RWPE2 (cell line): ENCODE measurements at regions not wholly inside any gene's neighbourhood (a gene's known extent, or its start where the extent isn't known, plus 50 kb on each side); places are given as distances from the start of the nearest gene placed in this dataset.

Source experiments
- ATAC-seq: fragments of 200-7000 bp; cut with Tn5 transposase; 3 replicates; pipeline ENCODE4 v1.9.1; 2021; ENCODE audit warnings: low read depth
- DNase-seq: peaks from one replicate; pipeline ENCODE4 v3.0.0-alpha.2; 2020; ENCODE audit warnings: low spot score
- H3K27ac ChIP-seq: fragments of 450-650 bp; 2 replicates; pipeline ENCODE4 v1.5.1; 2017; ENCODE audit warnings: mild to moderate bottlenecking; ENCODE audit not compliant: poor library complexity, severe bottlenecking
- H3K27me3 ChIP-seq: fragments of 250-450 bp; sonication (Bioruptor Pico); 2 replicates; pipeline ENCODE4 v1.5.1; 2021; ENCODE audit warnings: mild to moderate bottlenecking, moderate library complexity; ENCODE audit not compliant: insufficient read depth, poor library complexity, severe bottlenecking
- H3K36me3 ChIP-seq: fragments of 250-450 bp; sonication (Bioruptor Pico); 2 replicates; pipeline ENCODE4 v1.5.1; 2020; ENCODE audit warnings: low read depth, mild to moderate bottlenecking, moderate library complexity
- H3K4me1 ChIP-seq: fragments of 250-450 bp; sonication (Bioruptor Pico); 2 replicates; pipeline ENCODE4 v1.5.1; 2021; ENCODE audit warnings: mild to moderate bottlenecking, moderate library complexity; ENCODE audit not compliant: insufficient read depth, poor library complexity, severe bottlenecking
- H3K4me3 ChIP-seq: fragments of 250-450 bp; sonication (Bioruptor Pico); 2 replicates; pipeline ENCODE4 v1.5.1; 2021; ENCODE audit warnings: mild to moderate bottlenecking, moderate library complexity; ENCODE audit not compliant: severe bottlenecking
- H3K9me3 ChIP-seq: fragments of 250-450 bp; sonication (Bioruptor Pico); 2 replicates; pipeline ENCODE4 v1.5.1; 2021; ENCODE audit warnings: mild to moderate bottlenecking, moderate library complexity; ENCODE audit not compliant: severe bottlenecking
- TF ChIP-seq, protein P1 (sequence below): fragments of 450-650 bp; IDR thresholded peaks from one replicate; pipeline ENCODE4 v1.5.1; 2017; ENCODE audit warnings: mild to moderate bottlenecking, moderate library complexity; ENCODE audit not compliant: poor library complexity, severe bottlenecking

DNA sequence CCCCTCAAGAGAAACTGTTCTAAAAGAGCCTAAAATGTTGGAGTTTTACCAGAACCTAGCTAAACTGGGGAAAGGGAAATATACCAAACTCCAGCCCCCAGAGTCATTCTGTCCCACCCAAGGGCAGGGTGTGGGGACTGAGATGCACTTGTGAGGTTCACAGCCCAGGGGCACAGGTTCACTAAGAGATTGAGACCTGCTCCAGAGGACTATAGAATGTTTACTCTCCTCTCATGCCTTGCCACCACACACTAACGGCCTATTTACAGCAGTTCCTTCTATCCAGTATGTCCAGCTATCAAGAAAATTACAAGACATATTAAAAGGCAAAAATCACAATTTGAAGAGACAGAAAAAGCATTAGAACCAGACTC lies 60.6 kb upstream of the PARP11 start:
- H3K4me1 ChIP-seq, result no peaks in the 10 kb centered on the region
- ATAC-seq (no peak), DNase-seq (no peak)
- H3K27ac ChIP-seq, result no peak overlapping the region
- peaks cover 30% of the 10 kb centered on the region for H3K27me3 ChIP-seq
- no peaks in the 10 kb centered on the region for H3K36me3 ChIP-seq
- no peaks in the 10 kb centered on the region for H3K9me3 ChIP-seq
- TF ChIP-seq, protein P1, sequence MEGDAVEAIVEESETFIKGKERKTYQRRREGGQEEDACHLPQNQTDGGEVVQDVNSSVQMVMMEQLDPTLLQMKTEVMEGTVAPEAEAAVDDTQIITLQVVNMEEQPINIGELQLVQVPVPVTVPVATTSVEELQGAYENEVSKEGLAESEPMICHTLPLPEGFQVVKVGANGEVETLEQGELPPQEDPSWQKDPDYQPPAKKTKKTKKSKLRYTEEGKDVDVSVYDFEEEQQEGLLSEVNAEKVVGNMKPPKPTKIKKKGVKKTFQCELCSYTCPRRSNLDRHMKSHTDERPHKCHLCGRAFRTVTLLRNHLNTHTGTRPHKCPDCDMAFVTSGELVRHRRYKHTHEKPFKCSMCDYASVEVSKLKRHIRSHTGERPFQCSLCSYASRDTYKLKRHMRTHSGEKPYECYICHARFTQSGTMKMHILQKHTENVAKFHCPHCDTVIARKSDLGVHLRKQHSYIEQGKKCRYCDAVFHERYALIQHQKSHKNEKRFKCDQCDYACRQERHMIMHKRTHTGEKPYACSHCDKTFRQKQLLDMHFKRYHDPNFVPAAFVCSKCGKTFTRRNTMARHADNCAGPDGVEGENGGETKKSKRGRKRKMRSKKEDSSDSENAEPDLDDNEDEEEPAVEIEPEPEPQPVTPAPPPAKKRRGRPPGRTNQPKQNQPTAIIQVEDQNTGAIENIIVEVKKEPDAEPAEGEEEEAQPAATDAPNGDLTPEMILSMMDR, result no peak
- no peak overlapping the region for H3K4me3 ChIP-seq

DNA sequence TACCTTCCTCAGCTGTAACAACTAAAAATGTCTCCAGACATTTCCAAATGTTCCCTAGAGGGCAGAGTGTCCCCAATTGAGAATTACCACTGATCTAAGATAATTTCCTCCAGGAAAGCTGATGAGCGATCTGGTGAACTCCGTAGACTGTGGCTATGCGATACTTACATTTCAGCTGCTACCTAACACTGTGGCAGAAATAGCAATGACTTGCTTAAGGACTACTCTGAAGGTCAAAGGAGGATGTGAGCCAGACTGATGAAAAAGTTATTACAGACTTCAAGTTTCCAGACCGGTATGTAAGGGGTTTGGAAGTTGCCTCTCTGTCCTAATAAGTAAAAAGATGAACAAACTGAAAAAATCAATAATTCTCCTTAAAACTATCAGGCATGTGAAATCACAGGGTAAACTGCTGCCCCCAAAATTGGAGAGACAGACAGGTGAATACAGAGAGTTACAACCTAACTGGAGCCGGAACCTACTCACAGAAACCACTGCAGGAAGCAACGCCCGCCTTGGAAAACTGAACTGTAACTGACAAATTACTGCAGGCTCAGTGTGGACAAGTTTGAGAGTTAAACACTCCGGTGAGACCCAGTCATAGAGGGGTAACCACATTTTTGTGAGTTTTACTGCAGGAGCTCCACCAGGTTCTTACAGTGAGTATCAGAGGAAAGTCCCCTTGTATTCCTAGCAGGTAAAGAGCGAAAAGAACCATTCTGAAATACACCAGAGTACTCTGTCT lies 60.0 kb upstream of the PARP11 start:
- TF ChIP-seq, protein P1, result no peak
- no peak for DNase-seq
- no peaks in the 10 kb centered on the region for H3K9me3 ChIP-seq
- H3K27me3 ChIP-seq, result peaks cover 33% of the 10 kb centered on the region
- no peak overlapping the region for H3K27ac ChIP-seq
- H3K4me1 ChIP-seq, result no peaks in the 10 kb centered on the region
- H3K36me3 ChIP-seq, result no peaks in the 10 kb centered on the region
- no peak for ATAC-seq
- H3K4me3 ChIP-seq, result no peak overlapping the region

GRCh38 chr12:3931776-3932175 lies 58.6 kb upstream of the PARP11 start:
- no peaks in the 10 kb centered on the region for H3K9me3 ChIP-seq

GRCh38 chr12:3931206-3931605 lies 58.0 kb upstream of the PARP11 start:
- DNase-seq (no peak), ATAC-seq (no peak)
- Histone ChIP-seq H3K4me1 (no peaks in the 10 kb centered on the region), H3K36me3 (no peaks in the 10 kb centered on the region), H3K4me3 (no peak overlapping the region), H3K9me3 (no peaks in the 10 kb centered on the region), H3K27ac (no peak overlapping the region), H3K27me3 (peaks cover 46% of the 10 kb centered on the region)
- TF ChIP-seq, protein P1, result no peak

More at GRCh38 chr12:3931776-3932175, 58.6 kb upstream of the PARP11 start:
- H3K4me1 ChIP-seq, result no peaks in the 10 kb centered on the region
- no peak overlapping the region for H3K4me3 ChIP-seq
- no peak for ATAC-seq
- no peak for DNase-seq
- no peak overlapping the region for H3K27ac ChIP-seq
- peaks cover 40% of the 10 kb centered on the region for H3K27me3 ChIP-seq
- TF ChIP-seq, protein P1, result no peak
- no peaks in the 10 kb centered on the region for H3K36me3 ChIP-seq

DNA sequence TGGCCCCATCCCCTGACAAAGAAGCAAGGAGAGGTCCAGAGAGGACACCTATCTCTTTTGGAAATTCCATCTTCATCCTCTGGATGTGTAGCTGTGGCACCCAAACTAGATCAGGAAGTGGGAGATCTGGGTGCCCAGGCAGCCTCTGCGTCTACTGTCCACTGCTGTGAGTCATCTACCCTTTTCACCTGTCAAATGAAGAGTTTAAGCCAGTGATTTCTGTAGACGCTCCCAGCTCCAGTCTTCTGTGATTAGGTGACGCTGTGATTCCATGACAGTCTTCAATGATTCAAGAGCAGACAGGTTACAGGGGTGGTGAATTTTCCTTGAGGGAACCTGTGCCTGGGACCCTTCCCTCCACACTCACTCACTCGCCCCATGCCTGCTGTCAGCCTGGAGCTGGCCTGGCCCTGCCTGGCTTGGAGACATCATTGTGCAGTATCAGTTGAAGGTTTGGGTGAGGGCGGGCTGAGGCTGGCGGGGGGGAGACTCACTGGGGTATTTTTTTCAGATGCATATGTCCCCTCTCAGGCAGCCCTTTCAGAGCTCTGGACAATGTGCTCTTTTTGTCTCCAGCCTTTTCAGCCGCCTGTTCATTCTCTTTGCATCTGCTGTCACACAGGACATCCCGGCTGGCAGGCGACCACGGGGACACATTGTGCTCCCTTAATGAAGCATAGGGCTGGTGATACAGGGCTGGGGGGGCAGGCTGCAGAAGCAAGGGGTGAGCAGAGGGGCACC lies 56.8 kb upstream of the PARP11 start:
- TF ChIP-seq, protein P1, result no peak
- DNase-seq (no peak), ATAC-seq (no peak)
- no peaks in the 10 kb centered on the region for H3K36me3 ChIP-seq
- no peak overlapping the region for H3K27ac ChIP-seq
- H3K9me3 ChIP-seq, result no peaks in the 10 kb centered on the region
- H3K4me1 ChIP-seq, result no peaks in the 10 kb centered on the region
- no peak overlapping the region for H3K4me3 ChIP-seq
- peaks cover 49% of the 10 kb centered on the region for H3K27me3 ChIP-seq
